Loucy (cell line): ENCODE measurements at regions not wholly inside any gene's neighbourhood (a gene's known extent, or its start where the extent isn't known, plus 50 kb on each side); places are given as distances from the start of the nearest gene placed in this dataset.

Source experiments
- H2AFZ ChIP-seq: fragments of 200-600 bp; sonication (generic); 2 replicates; pipeline ENCODE4 v1.6.0; 2016; ENCODE audit warnings: antibody characterized with exemption, mild to moderate bottlenecking, low read length, moderate library complexity
- H3F3A ChIP-seq: fragments of 200-600 bp; 2 replicates; pipeline ENCODE4 v1.6.0; 2016; ENCODE audit warnings: antibody characterized with exemption, low read depth, mild to moderate bottlenecking
- H3K27me3 ChIP-seq: fragments of 200-600 bp; sonication (generic); 2 replicates; pipeline ENCODE4 v1.6.1; 2014; ENCODE audit warnings: low read length, mild to moderate bottlenecking; ENCODE audit not compliant: insufficient read depth, poor library complexity, severe bottlenecking
- H3K36me3 ChIP-seq: fragments of 200-600 bp; sonication (generic); 2 replicates; pipeline ENCODE4 v1.6.1; 2016; ENCODE audit warnings: low read length; ENCODE audit not compliant: insufficient read depth
- H3K4me1 ChIP-seq: fragments of 200-600 bp; sonication (generic); 2 replicates; pipeline ENCODE4 v1.5.1; 2014; ENCODE audit warnings: low read length, mild to moderate bottlenecking; ENCODE audit not compliant: insufficient read depth, poor library complexity, severe bottlenecking
- H3K4me2 ChIP-seq: fragments of 200-600 bp; sonication (generic); 2 replicates; pipeline ENCODE4 v1.6.0; 2014; ENCODE audit warnings: antibody characterized with exemption, low read length, low read depth, mild to moderate bottlenecking; ENCODE audit not compliant: poor library complexity, severe bottlenecking
- H3K4me3 ChIP-seq: fragments of 200-600 bp; sonication (generic); 2 replicates; pipeline ENCODE4 v1.5.1; 2014; ENCODE audit warnings: low read length, mild to moderate bottlenecking, mixed read lengths; ENCODE audit not compliant: poor library complexity, severe bottlenecking
- H3K79me2 ChIP-seq: fragments of 200-600 bp; sonication (generic); 2 replicates; pipeline ENCODE4 v1.6.1; 2014; ENCODE audit warnings: low read length; ENCODE audit not compliant: insufficient read depth
- H3K9ac ChIP-seq: fragments of 200-600 bp; sonication (generic); 2 replicates; pipeline ENCODE4 v1.6.0; 2014; ENCODE audit warnings: mild to moderate bottlenecking, low read depth, low read length, moderate library complexity; ENCODE audit not compliant: poor library complexity, severe bottlenecking
- H3K9me2 ChIP-seq: fragments of 200-600 bp; sonication (generic); replicated peaks from 2 replicates; pipeline ENCODE4 v1.6.1; 2016; ENCODE audit warnings: low read depth, low read length, mixed read lengths
- H3K9me3 ChIP-seq: fragments of 200-600 bp; sonication (generic); 2 replicates; pipeline ENCODE4 v1.6.1; 2014; ENCODE audit warnings: mild to moderate bottlenecking, antibody characterized with exemption, low read length, low read depth; ENCODE audit not compliant: insufficient read depth
- H4K20me1 ChIP-seq: fragments of 200-600 bp; sonication (generic); 2 replicates; pipeline ENCODE4 v1.6.0; 2014; ENCODE audit warnings: antibody characterized with exemption, low read length, mild to moderate bottlenecking; ENCODE audit not compliant: insufficient read depth, poor library complexity, severe bottlenecking
- CTCF ChIP-seq: fragments of 200-600 bp; sonication (generic); conservative IDR thresholded peaks from 2 replicates; pipeline ENCODE4 v1.5.1; 2014; ENCODE audit warnings: mild to moderate bottlenecking, antibody characterized with exemption, low read length
- EZH2phosphoT487 ChIP-seq: fragments of 200-600 bp; IDR thresholded peaks from 2 replicates; pipeline ENCODE4 v1.6.1; 2018; ENCODE audit warnings: antibody characterized with exemption, mild to moderate bottlenecking, moderate library complexity, borderline replicate concordance

- H4K20me1 ChIP-seq = no peaks in the 10 kb centered on the region
- H3K27me3 ChIP-seq = no peaks in the 10 kb centered on the region
- H3K9me2 ChIP-seq = no peaks in the 10 kb centered on the region
- H3K4me2 ChIP-seq = no peak overlapping the region
- no peak overlapping the region for H2AFZ ChIP-seq
- TF ChIP-seq CTCF (no peak), EZH2phosphoT487 (no peak)
- H3K4me1 ChIP-seq = no peaks in the 10 kb centered on the region
- H3K36me3 ChIP-seq = no peaks in the 10 kb centered on the region
- no peaks in the 10 kb centered on the region for H3F3A ChIP-seq
- H3K9me3 ChIP-seq = no peaks in the 10 kb centered on the region
- H3K9ac ChIP-seq = no peak overlapping the region
- no peak overlapping the region for H3K4me3 ChIP-seq
- no peaks in the 10 kb centered on the region for H3K79me2 ChIP-seq
Measured at GRCh38 chr16:54688339-54688738, 242.3 kb upstream of the IRX5 start.

GRCh38 chr16:54687043-54687899, 243.4 kb upstream of the IRX5 start:
- Histone ChIP-seq H3F3A (no peaks in the 10 kb centered on the region), H3K4me3 (no peak overlapping the region), H3K79me2 (no peaks in the 10 kb centered on the region), H3K4me1 (no peaks in the 10 kb centered on the region), H3K36me3 (no peaks in the 10 kb centered on the region), H3K27me3 (no peaks in the 10 kb centered on the region), H3K9me3 (no peaks in the 10 kb centered on the region), H3K9me2 (no peaks in the 10 kb centered on the region), H2AFZ (no peak overlapping the region), H3K4me2 (no peak overlapping the region), H4K20me1 (no peaks in the 10 kb centered on the region), H3K9ac (no peak overlapping the region)
- no peak for TF ChIP-seq EZH2phosphoT487
- no peak for TF ChIP-seq CTCF

- H3K9ac ChIP-seq = no peak overlapping the region
- H3K9me3 ChIP-seq = no peaks in the 10 kb centered on the region
- H3F3A ChIP-seq = no peaks in the 10 kb centered on the region
- no peak overlapping the region for H3K4me2 ChIP-seq
- no peaks in the 10 kb centered on the region for H3K27me3 ChIP-seq
- no peaks in the 10 kb centered on the region for H3K36me3 ChIP-seq
- H3K79me2 ChIP-seq = no peaks in the 10 kb centered on the region
- no peaks in the 10 kb centered on the region for H4K20me1 ChIP-seq
- no peak overlapping the region for H3K4me3 ChIP-seq
- H3K9me2 ChIP-seq = no peaks in the 10 kb centered on the region
- TF ChIP-seq CTCF (no peak), EZH2phosphoT487 (no peak)
- H2AFZ ChIP-seq = no peak overlapping the region
- H3K4me1 ChIP-seq = no peaks in the 10 kb centered on the region
Measured at GRCh38 chr16:54685682-54686081, 245.0 kb upstream of the IRX5 start.
